Activated T-cell treated with anti-CD3 and anti-CD28 coated beads for 24 hours (primary cell): ENCODE measurements at regions not wholly inside any gene's neighbourhood (a gene's known extent, or its start where the extent isn't known, plus 50 kb on each side); places are given as distances from the start of the nearest gene placed in this dataset.
A peak's percentile ranks its signal among the peaks of the same experiment; 100 is the strongest.

Experiments
- DNase-seq: peaks from one replicate; pipeline ENCODE4 v3.0.0-alpha.2; 2020; ENCODE audit warnings: low read depth

- no peak for DNase-seq
Measured at GRCh38 chr4:73001885-73002284, 67.6 kb downstream of the COX18 start.

- DNase-seq = no peak
Measured at GRCh38 chr4:72997409-72997808, 72.1 kb downstream of the COX18 start.

- DNase-seq = no peak
Measured at GRCh38 chr4:72994670-72995069, 74.8 kb downstream of the COX18 start.

GRCh38 chr4:72993876-72994275, 75.6 kb downstream of the COX18 start:
- no peak for DNase-seq

- no peak for DNase-seq
Measured at GRCh38 chr4:72991873-72992272, 77.6 kb downstream of the COX18 start.

GRCh38 chr4:72987741-72988729, 81.5 kb downstream of the COX18 start:
- no peak for DNase-seq

- DNase-seq = peak; percentile 4
Measured at GRCh38 chr4:72984351-72984750, 85.2 kb downstream of the COX18 start.

GRCh38 chr4:72983709-72984108, 85.8 kb downstream of the COX18 start:
- DNase-seq = no peak

GRCh38 chr4:72977936-72978485, 91.5 kb downstream of the COX18 start:
- no peak for DNase-seq

- DNase-seq = no peak
Measured at GRCh38 chr4:72975488-72975784, 94.1 kb downstream of the COX18 start.

GRCh38 chr4:72974694-72975487, 94.6 kb downstream of the COX18 start:
- DNase-seq = no peak

- no peak for DNase-seq
Measured at GRCh38 chr4:72971572-72971971, 97.9 kb downstream of the COX18 start.

GRCh38 chr4:72970756-72971155, 98.8 kb downstream of the COX18 start:
- DNase-seq = no peak

GRCh38 chr4:72969976-72970375, 99.5 kb downstream of the COX18 start:
- DNase-seq = no peak

GRCh38 chr4:72966652-72967051, 102.9 kb downstream of the COX18 start:
- no peak for DNase-seq

GRCh38 chr4:72959411-72959810, 110.1 kb downstream of the COX18 start:
- DNase-seq = no peak

- no peak for DNase-seq
Measured at GRCh38 chr4:72954811-72955210, 114.7 kb downstream of the COX18 start.

- DNase-seq = no peak
Measured at GRCh38 chr4:72953571-72953970, 115.9 kb downstream of the COX18 start.

- DNase-seq = no peak
Measured at GRCh38 chr4:72951628-72952027, 117.9 kb downstream of the COX18 start.

GRCh38 chr4:72951147-72951546, 118.4 kb downstream of the COX18 start:
- DNase-seq = no peak

GRCh38 chr4:72948080-72948479, 121.4 kb downstream of the COX18 start:
- no peak for DNase-seq

- DNase-seq = no peak
Measured at GRCh38 chr4:72945719-72946336, 123.7 kb downstream of the COX18 start.
